Mesenchymal stem cell (in vitro differentiated cells and primary cell): ENCODE measurements at regions not wholly inside any gene's neighbourhood (a gene's known extent, or its start where the extent isn't known, plus 50 kb on each side); places are given as distances from the start of the nearest gene placed in this dataset.

ENCODE experiments used
- DNase-seq: peaks from one replicate; pipeline ENCODE4 v3.0.0-alpha.2; 2013
- H2AFZ ChIP-seq: one replicate; pipeline ENCODE4 v1.6.1; 2013; ENCODE audit warnings: low read depth, mild to moderate bottlenecking, control low read depth, inconsistent platforms, low read length, moderate library complexity
- H2AK5ac ChIP-seq: 2 replicates; pipeline ENCODE4 v1.6.1; 2013; ENCODE audit warnings: low read length, moderate library complexity, mild to moderate bottlenecking, inconsistent platforms; ENCODE audit not compliant: severe bottlenecking
- H2BK120ac ChIP-seq: one replicate; pipeline ENCODE4 v1.6.1; 2013; ENCODE audit warnings: low read depth, mild to moderate bottlenecking, inconsistent platforms, low read length, moderate library complexity
- H2BK12ac ChIP-seq, 2 experiments: one replicate each; pipeline ENCODE4 v1.6.1; 2013; ENCODE audit warnings: inconsistent platforms in 2 of 2, low read length in 2 of 2, mild to moderate bottlenecking in 2 of 2, moderate library complexity in 2 of 2, control low read depth in 1 of 2
- H2BK15ac ChIP-seq: one replicate; pipeline ENCODE4 v1.6.1; 2013; ENCODE audit warnings: mild to moderate bottlenecking, low read depth, inconsistent platforms; ENCODE audit not compliant: poor library complexity, severe bottlenecking
- H2BK5ac ChIP-seq: 2 replicates; pipeline ENCODE4 v1.6.1; 2013; ENCODE audit warnings: low read depth, mild to moderate bottlenecking, low read length, control low read depth, inconsistent platforms; ENCODE audit not compliant: poor library complexity, severe bottlenecking
- H3K14ac ChIP-seq, 2 experiments: one replicate each; pipeline ENCODE4 v1.6.1; 2013; ENCODE audit warnings: inconsistent platforms in 2 of 2, low read length in 2 of 2, control low read depth in 1 of 2, mild to moderate bottlenecking in 1 of 2, moderate library complexity in 1 of 2
- H3K18ac ChIP-seq, 2 experiments: one replicate each; pipeline ENCODE4 v1.6.1; 2013; ENCODE audit warnings: inconsistent platforms in 2 of 2, low read length in 2 of 2, control low read depth in 1 of 2, low read depth in 1 of 2, mild to moderate bottlenecking in 1 of 2
- H3K23ac ChIP-seq, 2 experiments: one replicate each; pipeline ENCODE4 v1.6.1; 2013; ENCODE audit warnings: inconsistent platforms in 2 of 2, low read length in 2 of 2, mild to moderate bottlenecking in 2 of 2, moderate library complexity in 2 of 2, control low read depth in 1 of 2
- H3K27ac ChIP-seq: 2 replicates; pipeline ENCODE4 v1.5.1; 2013; ENCODE audit warnings: mild to moderate bottlenecking, moderate library complexity, low read length, control low read depth, inconsistent platforms; ENCODE audit not compliant: poor library complexity, severe bottlenecking
- H3K27me3 ChIP-seq, 2 experiments: 2 replicates each; pipeline versions ENCODE4 v1.6.1 to v1.7.0; 2013; ENCODE audit warnings: low read length in 2 of 2, mild to moderate bottlenecking in 2 of 2, moderate library complexity in 2 of 2, control low read depth in 1 of 2, inconsistent platforms in 1 of 2; ENCODE audit not compliant: control insufficient read depth in 1 of 2, insufficient read depth in 1 of 2
- H3K36me3 ChIP-seq, 2 experiments: 2 replicates each; pipeline versions ENCODE4 v1.6.1 to v1.7.0; 2013; ENCODE audit warnings: low read length in 2 of 2, control low read depth in 1 of 2, inconsistent platforms in 1 of 2, low read depth in 1 of 2, mild to moderate bottlenecking in 1 of 2; ENCODE audit not compliant: insufficient read depth in 2 of 2, control insufficient read depth in 1 of 2
- H3K4ac ChIP-seq, 2 experiments: one replicate each; pipeline ENCODE4 v1.6.1; 2013; ENCODE audit warnings: inconsistent platforms in 2 of 2, low read length in 2 of 2, mild to moderate bottlenecking in 2 of 2, moderate library complexity in 2 of 2, control low read depth in 1 of 2, low read depth in 1 of 2
- H3K4me1 ChIP-seq: 2 replicates; pipeline ENCODE4 v1.6.1; 2013; ENCODE audit warnings: low read depth, low read length, control low read depth; ENCODE audit not compliant: control insufficient read depth, insufficient read depth
- H3K4me2 ChIP-seq: 2 replicates; pipeline ENCODE4 v1.6.1; 2013; ENCODE audit warnings: low read length, mild to moderate bottlenecking, inconsistent platforms; ENCODE audit not compliant: poor library complexity, severe bottlenecking
- H3K4me3 ChIP-seq, 2 experiments: 2 replicates each; pipeline versions ENCODE4 v1.5.1 to v1.7.0; 2013; ENCODE audit warnings: low read length in 2 of 2, mild to moderate bottlenecking in 2 of 2, control low read depth in 1 of 2, low read depth in 1 of 2; ENCODE audit not compliant: insufficient read depth in 1 of 2
- H3K79me1 ChIP-seq: replicated peaks from 2 replicates; pipeline ENCODE4 v1.6.1; 2013; ENCODE audit warnings: mild to moderate bottlenecking, control low read depth, low read length, inconsistent platforms; ENCODE audit not compliant: poor library complexity, severe bottlenecking
- H3K9ac ChIP-seq: 2 replicates; pipeline ENCODE4 v1.7.0; 2013; ENCODE audit warnings: mild to moderate bottlenecking, low read length, moderate library complexity
- H3K9me3 ChIP-seq: 2 replicates; pipeline ENCODE4 v1.7.0; 2013; ENCODE audit warnings: mild to moderate bottlenecking, low read length; ENCODE audit not compliant: control insufficient read depth
- H4K8ac ChIP-seq: one replicate; pipeline ENCODE4 v1.6.1; 2013; ENCODE audit warnings: inconsistent platforms, mild to moderate bottlenecking, low read length, moderate library complexity
- H4K91ac ChIP-seq: one replicate; pipeline ENCODE4 v1.6.1; 2013; ENCODE audit warnings: mild to moderate bottlenecking, low read length, inconsistent platforms
- whole genome bisulfite sequencing: methylation state at CpG from one replicate; pipeline ENCODE4 v1.1.7; 2013; ENCODE audit warnings: mixed read lengths; 5-methylcytosine and 5-hydroxymethylcytosine counted together

DNA sequence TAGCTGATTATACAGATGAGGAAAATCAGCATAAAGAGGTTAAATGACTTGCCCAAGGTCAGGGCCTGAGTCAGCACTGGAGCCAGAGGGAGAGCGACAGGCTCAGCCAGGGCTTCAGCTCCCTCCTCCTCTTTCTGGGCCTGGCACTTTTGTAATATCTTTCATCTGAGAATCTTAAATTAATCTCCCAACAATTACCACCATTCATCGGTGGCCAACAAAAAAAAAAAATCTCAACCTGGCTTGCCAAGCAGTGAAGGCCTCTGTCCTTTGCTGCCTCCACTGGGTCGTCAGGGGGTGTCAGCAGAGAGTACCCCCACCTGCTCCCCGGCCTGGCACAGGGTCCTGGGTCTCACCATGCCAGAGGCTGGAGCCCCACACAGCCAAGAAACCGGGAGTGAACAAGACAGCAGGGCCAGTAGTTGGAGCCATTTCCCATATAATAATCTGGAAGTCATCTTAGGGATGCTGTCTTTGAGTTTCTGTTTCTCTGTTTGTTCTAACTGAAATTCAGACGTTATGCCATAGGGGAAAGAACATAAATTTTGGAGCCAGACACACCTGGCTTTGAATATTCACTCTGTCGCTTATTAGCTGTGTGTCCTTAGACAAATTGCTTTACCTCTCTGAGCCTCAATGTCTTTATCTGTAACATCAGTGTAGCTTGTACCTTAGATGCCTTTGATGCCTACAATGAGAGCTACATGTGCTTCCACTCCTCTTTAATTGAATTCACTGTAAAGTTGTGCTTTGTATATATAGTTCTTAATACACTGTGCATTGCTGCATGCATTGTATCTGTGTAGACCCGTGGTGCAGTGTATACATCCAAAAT lies 299.9 kb upstream of the MSX2 start:
- Histone ChIP-seq H3K4me3 (no peak overlapping the region), H4K91ac (no peak overlapping the region), H3K36me3 (no peaks in the 10 kb centered on the region)

DNA sequence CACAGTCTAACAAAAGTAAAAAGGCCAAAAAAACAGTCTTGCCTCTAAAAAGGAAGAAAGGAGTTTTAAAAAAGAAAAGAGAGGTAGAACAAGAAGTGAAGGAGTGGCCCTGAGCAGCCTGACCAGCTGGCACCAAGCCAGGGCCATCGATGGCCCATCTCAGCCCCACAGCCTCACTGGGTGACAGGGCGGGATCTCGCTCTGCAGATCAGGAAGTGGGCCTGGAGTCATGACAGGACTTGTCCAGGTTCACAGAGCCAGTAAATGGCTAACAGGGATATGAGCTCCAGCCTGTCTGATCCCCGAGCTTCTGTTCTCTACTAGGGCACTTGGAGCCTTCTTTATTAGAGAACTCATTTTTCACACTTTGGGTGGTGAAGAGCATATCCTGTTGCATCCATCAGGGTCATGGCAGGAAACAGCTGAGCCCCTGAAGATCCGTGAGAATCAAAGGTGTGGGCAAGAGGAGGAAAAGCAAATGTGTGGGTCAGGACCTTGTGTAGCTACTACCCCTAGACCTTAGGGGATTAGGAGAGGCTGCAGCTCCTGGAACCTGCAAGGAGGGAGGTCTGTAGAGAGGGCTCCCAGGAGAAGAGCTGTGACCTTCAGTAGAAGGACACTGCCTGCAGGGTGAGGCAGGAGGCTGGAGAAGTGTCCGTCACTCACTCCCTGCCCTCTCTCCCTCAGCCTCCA lies 299.0 kb upstream of the MSX2 start:
- H2BK120ac ChIP-seq: no peak overlapping the region
- no peak overlapping the region for H3K23ac ChIP-seq
- H3K4me1 ChIP-seq: peaks cover 1% of the 10 kb centered on the region
- H4K91ac ChIP-seq: peak overlapping the region; percentile 11
- no peak overlapping the region for H3K18ac ChIP-seq
- H2BK5ac ChIP-seq: no peak overlapping the region
- peak overlapping the region; percentile 29 for H4K8ac ChIP-seq
- WGBS: 66% methylated on average over 6 of the region's 6 CpGs
- no peak overlapping the region for H3K4me2 ChIP-seq
- no peak overlapping the region for H3K27ac ChIP-seq
- H3K14ac ChIP-seq: no peak overlapping the region
- H2AK5ac ChIP-seq: no peak overlapping the region
- H2BK12ac ChIP-seq: no peak overlapping the region
- no peak overlapping the region for H2BK15ac ChIP-seq
- H3K4ac ChIP-seq: no peak overlapping the region
- no peak overlapping the region for H3K4me3 ChIP-seq
- no peak for DNase-seq
- no peak overlapping the region for H2AFZ ChIP-seq
- H3K79me1 ChIP-seq: no peaks in the 10 kb centered on the region
- H3K9ac ChIP-seq: no peak overlapping the region
- peaks cover 0 to 28% of the 10 kb centered on the region in 2 experiments for H3K27me3 ChIP-seq
- H3K9me3 ChIP-seq: no peaks in the 10 kb centered on the region
- H3K36me3 ChIP-seq: no peaks in the 10 kb centered on the region

More for the DNA sequence above, 299.9 kb upstream of the MSX2 start:
- no peak overlapping the region for H3K4me2 ChIP-seq
- H3K9ac ChIP-seq: no peak overlapping the region
- H3K27me3 ChIP-seq: peaks cover 0 to 28% of the 10 kb centered on the region in 2 experiments
- H4K8ac ChIP-seq: no peak overlapping the region
- H3K27ac ChIP-seq: no peak overlapping the region
- H3K4me1 ChIP-seq: peaks cover 1% of the 10 kb centered on the region
- H3K79me1 ChIP-seq: no peaks in the 10 kb centered on the region
- H2BK12ac ChIP-seq: no peak overlapping the region
- WGBS: 72% methylated on average over 8 of the region's 8 CpGs
- H3K18ac ChIP-seq: no peak overlapping the region
- no peaks in the 10 kb centered on the region for H3K9me3 ChIP-seq
- H2BK15ac ChIP-seq: no peak overlapping the region
- no peak overlapping the region for H2AK5ac ChIP-seq
- no peak overlapping the region for H2AFZ ChIP-seq
- no peak overlapping the region for H2BK120ac ChIP-seq
- no peak overlapping the region for H3K23ac ChIP-seq
- no peak overlapping the region for H3K4ac ChIP-seq
- H3K14ac ChIP-seq: no peak overlapping the region
- no peak overlapping the region for H2BK5ac ChIP-seq
- no peak for DNase-seq

DNA sequence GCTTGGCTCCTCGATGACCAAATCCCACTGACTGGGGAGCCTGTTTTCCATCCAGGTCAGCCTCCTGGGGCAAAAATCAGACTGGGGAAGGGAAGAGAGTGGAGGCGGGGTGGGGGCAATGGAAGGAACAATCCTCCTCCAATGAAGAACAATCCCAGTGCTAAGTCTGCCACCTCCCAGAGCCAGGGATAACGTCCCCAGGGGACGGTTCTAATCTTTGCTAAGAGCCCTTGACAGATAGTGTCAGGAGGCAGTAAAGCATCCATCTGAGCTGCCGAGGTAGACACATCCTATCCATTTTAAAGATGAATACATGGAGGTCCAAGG lies 298.5 kb upstream of the MSX2 start:
- no peak overlapping the region for H3K23ac ChIP-seq
- no peak overlapping the region for H3K4me3 ChIP-seq
- H2BK15ac ChIP-seq: no peak overlapping the region
- no peak overlapping the region for H2BK5ac ChIP-seq
- no peaks in the 10 kb centered on the region for H3K36me3 ChIP-seq
- H3K9me3 ChIP-seq: no peaks in the 10 kb centered on the region
- peaks cover 0 to 26% of the 10 kb centered on the region in 2 experiments for H3K27me3 ChIP-seq
- H3K79me1 ChIP-seq: no peaks in the 10 kb centered on the region
- H3K14ac ChIP-seq: no peak overlapping the region
- H2BK12ac ChIP-seq: no peak overlapping the region
- WGBS: 28% methylated on average over 3 of the region's 5 CpGs
- no peak overlapping the region for H3K18ac ChIP-seq
- H4K91ac ChIP-seq: no peak overlapping the region
- no peak overlapping the region for H3K9ac ChIP-seq
- H3K4ac ChIP-seq: no peak overlapping the region
- H2AFZ ChIP-seq: no peak overlapping the region
- H3K27ac ChIP-seq: no peak overlapping the region
- peaks cover 1% of the 10 kb centered on the region for H3K4me1 ChIP-seq
- no peak overlapping the region for H2AK5ac ChIP-seq
- H3K4me2 ChIP-seq: no peak overlapping the region
- no peak overlapping the region for H4K8ac ChIP-seq
- H2BK120ac ChIP-seq: no peak overlapping the region
- DNase-seq: no peak

DNA sequence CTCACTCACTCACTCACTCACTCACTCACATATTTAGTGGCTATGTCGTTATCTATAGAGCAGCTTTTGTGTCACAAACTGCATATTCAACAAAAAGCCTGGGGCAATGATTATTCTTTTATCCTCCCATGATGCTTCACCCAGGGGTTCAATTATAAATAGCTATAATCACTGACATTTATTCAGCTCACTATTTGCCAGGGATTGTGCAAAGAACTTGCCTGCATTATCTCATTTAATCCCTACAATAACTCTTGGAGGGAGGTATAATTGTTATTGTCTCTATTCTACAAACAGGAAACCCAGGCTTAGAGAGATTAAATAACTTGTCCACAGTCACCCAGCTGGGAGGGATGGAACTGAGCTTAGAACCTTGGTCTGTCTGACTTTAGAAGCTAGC lies 298.0 kb upstream of the MSX2 start:
- H3K4me3 ChIP-seq: no peak overlapping the region
- H2AK5ac ChIP-seq: no peak overlapping the region
- no peak for DNase-seq
- no peak overlapping the region for H3K27ac ChIP-seq
- H3K36me3 ChIP-seq: no peaks in the 10 kb centered on the region
- no peak overlapping the region for H3K18ac ChIP-seq
- H3K4me2 ChIP-seq: no peak overlapping the region
- H3K23ac ChIP-seq: no peak overlapping the region
- no peak overlapping the region for H3K4ac ChIP-seq
- peaks cover 0 to 27% of the 10 kb centered on the region in 2 experiments for H3K27me3 ChIP-seq
- no peak overlapping the region for H3K9ac ChIP-seq
- H4K91ac ChIP-seq: no peak overlapping the region
- no peak overlapping the region for H2AFZ ChIP-seq
- H2BK120ac ChIP-seq: no peak overlapping the region
- WGBS: 83% methylated on average over 1 of the region's 1 CpG
- no peaks in the 10 kb centered on the region for H3K79me1 ChIP-seq
- H4K8ac ChIP-seq: no peak overlapping the region
- H3K9me3 ChIP-seq: no peaks in the 10 kb centered on the region
- no peak overlapping the region for H3K14ac ChIP-seq
- no peak overlapping the region for H2BK5ac ChIP-seq
- H3K4me1 ChIP-seq: peaks cover 1% of the 10 kb centered on the region
- no peak overlapping the region for H2BK12ac ChIP-seq
- H2BK15ac ChIP-seq: no peak overlapping the region
